Activated CD4-positive, alpha-beta T cell treated with anti-CD3 and anti-CD28 coated beads, Interleukin-2, Interleukin-4, amounts not matched to agents 100 ng/mL and 50 ng/mL, durations not matched to agents 16 hours and 8 hours (primary cell): ENCODE measurements at regions not wholly inside any gene's neighbourhood (a gene's known extent, or its start where the extent isn't known, plus 50 kb on each side); places are given as distances from the start of the nearest gene placed in this dataset.

Source experiments
- DNase-seq: peaks from one replicate; pipeline ENCODE4 v3.0.0-alpha.2; 2020; ENCODE audit warnings: low spot score

DNA sequence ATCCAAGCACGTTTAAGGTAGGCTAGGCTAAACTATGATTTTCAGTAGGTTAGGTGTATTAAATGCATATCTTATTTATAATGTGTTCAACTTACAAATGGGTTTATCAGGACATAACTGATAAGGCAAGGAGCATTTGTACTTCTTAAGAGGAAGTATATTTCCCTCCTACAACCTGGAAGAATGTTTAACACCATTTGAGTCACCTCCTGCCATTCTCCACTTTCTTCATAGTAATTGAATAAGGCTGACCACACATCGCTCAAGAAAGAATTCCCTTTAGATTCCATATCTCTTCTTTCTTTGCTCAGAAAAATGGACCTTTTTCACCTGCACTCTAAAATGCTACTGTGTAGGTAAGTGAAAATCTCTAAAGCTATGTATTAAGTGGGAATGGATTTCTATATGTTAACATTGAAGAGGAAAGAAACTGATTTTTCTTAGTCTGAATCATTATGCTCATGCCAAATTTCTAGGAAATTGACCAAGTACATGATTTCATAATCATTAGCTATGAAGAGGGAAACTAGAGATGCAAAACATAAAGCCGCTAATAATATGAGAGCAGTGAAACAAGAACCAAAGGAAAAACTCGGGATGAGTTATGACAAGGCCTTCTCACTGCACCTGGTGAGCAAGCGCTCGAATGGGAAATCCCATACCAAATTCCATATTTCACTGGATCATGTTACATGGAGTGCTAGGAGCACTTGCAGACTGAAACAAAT lies 210.4 kb downstream of the ALDH8A1 start:
- no peak for DNase-seq

DNA sequence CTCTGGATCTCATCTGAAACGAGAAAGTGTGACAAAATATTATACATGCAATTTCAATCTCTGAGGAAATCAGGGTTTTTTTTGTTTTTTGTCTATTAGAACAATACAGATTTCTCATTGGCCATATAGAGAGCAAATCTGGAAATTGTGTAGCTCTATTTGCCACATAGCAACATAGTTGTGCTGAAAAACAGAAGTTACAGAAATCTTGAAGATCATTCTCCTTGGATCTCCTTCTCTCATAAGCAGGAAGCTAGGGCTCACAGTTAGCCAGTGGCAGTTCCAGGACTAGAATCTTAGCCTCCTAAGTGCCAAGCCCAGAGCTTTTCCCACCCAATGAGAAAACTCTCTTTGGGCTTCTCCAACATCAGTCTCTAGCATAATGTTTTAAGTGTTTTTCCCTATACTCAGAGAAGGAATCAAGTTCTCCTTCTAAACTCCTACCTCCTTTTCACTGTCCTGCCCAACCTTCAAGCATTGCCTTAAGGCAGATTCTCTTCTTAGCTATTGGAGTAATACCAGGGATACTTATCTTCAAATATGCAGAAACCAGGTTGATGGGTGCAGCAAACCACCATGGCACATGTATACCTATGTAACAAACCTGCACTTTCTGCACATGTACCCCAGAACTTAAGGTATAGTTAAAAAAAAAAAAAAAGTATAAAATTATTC lies 211.6 kb downstream of the ALDH8A1 start:
- no peak for DNase-seq

GRCh38 chr6:134735461-134735860 lies 214.4 kb downstream of the ALDH8A1 start:
- no peak for DNase-seq

GRCh38 chr6:134734312-134734869 lies 215.5 kb downstream of the ALDH8A1 start:
- DNase-seq, result no peak

DNA sequence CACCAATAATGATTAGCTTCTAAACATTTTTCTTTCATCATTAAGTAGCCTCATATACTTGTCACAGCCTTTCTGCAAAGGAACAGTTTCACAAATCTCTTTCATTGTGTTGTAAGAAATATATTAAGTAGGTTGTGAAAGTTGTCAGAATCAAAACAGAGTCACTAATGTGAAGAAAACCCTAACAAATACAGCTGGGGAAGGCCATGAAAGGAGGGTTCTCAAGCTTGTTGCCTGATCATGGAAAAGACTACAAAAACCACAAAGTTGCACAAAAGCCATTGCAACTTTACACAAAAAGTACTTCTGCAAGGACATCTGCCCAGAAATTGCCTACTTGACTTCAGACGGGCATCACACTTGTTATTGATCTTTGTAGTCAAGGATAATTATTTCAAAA lies 216.1 kb downstream of the ALDH8A1 start:
- DNase-seq, result no peak

DNA sequence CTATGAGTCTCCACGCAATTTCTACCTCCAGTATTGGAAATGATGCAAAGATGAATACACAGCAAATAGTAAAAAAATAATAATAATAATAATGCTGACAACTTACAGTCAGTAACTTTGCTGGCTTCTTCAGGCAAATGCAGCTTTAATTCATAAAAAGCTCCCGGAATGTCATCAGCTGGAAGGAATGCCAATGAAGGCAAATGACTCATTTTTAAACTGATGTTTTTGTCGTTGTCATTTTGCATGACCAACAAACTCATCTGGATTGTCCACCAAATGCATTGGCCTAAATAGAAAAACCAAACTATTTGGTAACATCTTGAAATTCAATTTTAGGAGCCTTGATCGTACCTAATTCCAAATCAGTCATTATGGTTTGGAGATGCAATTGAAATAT lies 217.1 kb downstream of the ALDH8A1 start:
- no peak for DNase-seq

- no peak for DNase-seq
Measured at GRCh38 chr6:134731615-134732014, 218.3 kb downstream of the ALDH8A1 start.

DNA sequence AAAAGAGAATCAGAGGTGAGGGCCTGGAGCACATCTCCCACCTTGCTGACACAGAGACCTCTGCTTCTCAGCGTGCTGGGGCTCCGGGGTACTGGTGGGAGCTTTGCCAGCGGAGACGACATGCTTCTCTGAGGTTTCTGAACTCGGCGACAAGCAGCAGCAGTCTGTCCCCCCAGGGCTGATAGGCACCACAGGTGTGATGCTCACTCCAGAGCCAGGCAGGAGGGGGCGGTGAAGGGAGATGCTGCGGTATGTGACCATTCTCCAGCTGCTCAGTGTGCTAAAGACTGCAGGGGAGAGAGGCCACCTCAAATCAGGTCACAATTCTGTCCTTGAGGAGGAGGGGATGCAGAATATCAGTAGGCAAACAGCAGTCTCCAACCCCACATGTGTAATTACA lies 219.9 kb downstream of the ALDH8A1 start:
- no peak for DNase-seq

GRCh38 chr6:134729561-134729960 lies 220.3 kb downstream of the ALDH8A1 start:
- no peak for DNase-seq

DNA sequence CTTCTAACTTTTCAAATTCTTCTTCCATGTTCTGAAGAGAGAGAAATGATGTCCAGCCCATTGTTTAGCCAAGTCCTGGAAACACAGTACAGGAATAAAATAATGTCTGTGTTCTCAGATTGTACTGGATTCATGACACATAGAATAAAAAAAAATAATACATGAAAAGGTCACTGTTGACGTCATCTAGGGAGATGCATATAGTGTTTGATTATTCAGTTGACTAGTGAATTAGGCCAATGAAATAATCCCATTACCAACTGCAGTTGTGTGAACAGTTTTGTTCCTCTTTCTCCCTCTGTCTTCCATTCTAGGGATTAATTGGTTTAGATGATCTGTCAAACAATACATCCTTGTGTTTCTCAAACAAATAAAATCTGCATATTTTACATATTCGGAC lies 222.8 kb downstream of the ALDH8A1 start:
- DNase-seq, result no peak

- DNase-seq, result no peak
Measured at GRCh38 chr6:134725590-134725989, 224.3 kb downstream of the ALDH8A1 start.

- DNase-seq, result no peak
Measured at GRCh38 chr6:134724771-134725340, 225.0 kb downstream of the ALDH8A1 start.

GRCh38 chr6:134723081-134723871 lies 226.6 kb downstream of the ALDH8A1 start:
- DNase-seq, result no peak

DNA sequence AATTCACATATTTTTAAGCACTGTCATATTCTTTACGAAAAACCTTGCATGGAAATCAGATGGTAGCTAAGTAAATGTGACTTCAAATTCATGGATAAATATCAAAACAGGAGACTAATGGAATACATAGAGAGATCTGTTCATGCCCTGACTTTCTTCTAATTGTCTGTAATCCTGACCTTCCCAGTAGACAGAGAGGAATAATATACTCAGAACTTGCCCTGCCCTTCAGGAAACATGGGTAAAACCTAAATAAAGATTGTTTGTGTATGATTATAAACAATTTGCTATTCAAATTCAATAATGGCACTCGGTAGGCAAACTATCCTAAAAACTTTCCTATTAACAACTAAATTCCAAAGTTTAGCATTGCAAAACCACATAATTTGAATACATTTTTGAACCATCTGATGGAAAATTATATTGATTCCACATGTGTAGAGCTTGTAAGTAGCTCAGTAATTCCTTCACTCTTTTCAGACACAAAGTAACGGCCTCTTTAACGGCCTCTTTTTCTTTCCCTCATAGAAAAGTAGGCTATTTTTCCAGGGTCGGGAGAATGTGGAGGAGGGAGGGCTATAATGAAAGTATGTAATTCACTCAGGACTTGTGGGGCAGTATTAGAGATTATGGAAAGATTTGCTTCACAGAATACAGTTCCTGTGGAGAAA lies 227.6 kb downstream of the ALDH8A1 start:
- no peak for DNase-seq

DNA sequence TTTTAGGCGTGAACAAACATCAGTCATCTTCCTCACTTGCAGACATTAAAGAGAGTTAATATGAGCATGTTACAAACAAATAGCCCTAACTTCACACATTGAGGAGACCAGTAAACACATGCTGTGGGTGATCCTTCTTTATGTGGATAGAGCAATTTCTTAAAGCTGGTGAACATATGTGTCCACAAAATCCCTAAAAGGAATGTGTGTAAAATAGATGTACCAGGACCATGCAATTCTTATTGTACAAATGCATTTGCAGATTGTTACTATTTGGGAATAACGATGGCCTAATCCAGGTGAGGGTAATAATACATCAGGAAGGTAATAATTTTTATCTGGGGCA lies 228.9 kb downstream of the ALDH8A1 start:
- DNase-seq, result no peak

GRCh38 chr6:134720353-134721059 lies 229.4 kb downstream of the ALDH8A1 start:
- DNase-seq, result no peak

- no peak for DNase-seq
Measured at GRCh38 chr6:134719911-134720310, 230.0 kb downstream of the ALDH8A1 start.

GRCh38 chr6:134719286-134719685 lies 230.6 kb downstream of the ALDH8A1 start:
- DNase-seq, result no peak

GRCh38 chr6:134714679-134715078 lies 235.2 kb downstream of the ALDH8A1 start:
- no peak for DNase-seq

GRCh38 chr6:134714113-134714512 lies 235.8 kb downstream of the ALDH8A1 start:
- no peak for DNase-seq

- DNase-seq, result no peak
Measured at GRCh38 chr6:134712311-134712710, 237.6 kb downstream of the ALDH8A1 start.
